Tibial nerve (tissue), 4 donors: ENCODE measurements at regions not wholly inside any gene's neighbourhood (a gene's known extent, or its start where the extent isn't known, plus 50 kb on each side); places are given as distances from the start of the nearest gene placed in this dataset.

ENCODE experiments used
- EP300 ChIP-seq, 2 donors: sonication (generic); formaldehyde crosslinking; IDR thresholded peaks; one replicate each; pipeline ENCODE4 v1.6.1; 2017; ENCODE audit warnings: antibody characterized with exemption in 2 of 2, mild to moderate bottlenecking in 1 of 2
- POLR2A ChIP-seq, 2 donors: fragments of 450-650 bp; IDR thresholded peaks; one replicate each; pipeline ENCODE4 v1.6.1; 2017; ENCODE audit warnings: antibody characterized with exemption in 2 of 2, mild to moderate bottlenecking in 2 of 2, moderate library complexity in 2 of 2
- TF ChIP-seq, protein P1 (sequence below), 5 experiments: fragments of 200-600 bp in 3 of 5; fragments of 450-650 bp in 2 of 5; sonication (generic) in 3 of 5; IDR thresholded peaks; one replicate each; pipeline ENCODE4 v1.5.1; 2016 to 2019; ENCODE audit warnings: antibody characterized with exemption in 5 of 5, mild to moderate bottlenecking in 3 of 5, moderate library complexity in 2 of 5

DNA sequence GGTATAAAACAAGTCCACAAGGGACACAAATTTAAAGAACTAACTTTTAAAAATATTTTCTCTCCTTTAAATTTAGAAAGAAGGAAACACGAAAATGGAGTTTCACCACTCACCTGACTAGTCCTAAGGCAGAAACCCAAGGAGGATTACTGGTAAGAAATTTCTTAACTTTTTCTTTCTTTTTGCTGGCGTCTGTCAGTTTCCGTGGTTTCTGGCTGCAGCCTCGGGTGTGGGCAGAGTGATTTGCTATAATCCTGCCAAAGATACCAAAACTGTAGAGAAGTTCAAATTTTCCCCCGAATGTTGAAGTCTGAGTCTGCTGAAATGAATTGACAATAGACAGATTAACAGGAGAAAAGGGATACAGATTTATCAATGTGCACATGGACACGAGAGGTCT is 843.6 kb upstream of the ALCAM start:
- TF ChIP-seq, protein P1, sequence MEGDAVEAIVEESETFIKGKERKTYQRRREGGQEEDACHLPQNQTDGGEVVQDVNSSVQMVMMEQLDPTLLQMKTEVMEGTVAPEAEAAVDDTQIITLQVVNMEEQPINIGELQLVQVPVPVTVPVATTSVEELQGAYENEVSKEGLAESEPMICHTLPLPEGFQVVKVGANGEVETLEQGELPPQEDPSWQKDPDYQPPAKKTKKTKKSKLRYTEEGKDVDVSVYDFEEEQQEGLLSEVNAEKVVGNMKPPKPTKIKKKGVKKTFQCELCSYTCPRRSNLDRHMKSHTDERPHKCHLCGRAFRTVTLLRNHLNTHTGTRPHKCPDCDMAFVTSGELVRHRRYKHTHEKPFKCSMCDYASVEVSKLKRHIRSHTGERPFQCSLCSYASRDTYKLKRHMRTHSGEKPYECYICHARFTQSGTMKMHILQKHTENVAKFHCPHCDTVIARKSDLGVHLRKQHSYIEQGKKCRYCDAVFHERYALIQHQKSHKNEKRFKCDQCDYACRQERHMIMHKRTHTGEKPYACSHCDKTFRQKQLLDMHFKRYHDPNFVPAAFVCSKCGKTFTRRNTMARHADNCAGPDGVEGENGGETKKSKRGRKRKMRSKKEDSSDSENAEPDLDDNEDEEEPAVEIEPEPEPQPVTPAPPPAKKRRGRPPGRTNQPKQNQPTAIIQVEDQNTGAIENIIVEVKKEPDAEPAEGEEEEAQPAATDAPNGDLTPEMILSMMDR (IDR thresholded peaks at IDR 0.05): no peak
- no peak for TF ChIP-seq POLR2A (IDR thresholded peaks at IDR 0.05)
- TF ChIP-seq EP300 (IDR thresholded peaks at IDR 0.05): no peak
